K562 (cell line): ENCODE measurements at regions not wholly inside any gene's neighbourhood (a gene's known extent, or its start where the extent isn't known, plus 50 kb on each side); places are given as distances from the start of the nearest gene placed in this dataset.

ENCODE experiments used
- BHLHE40 ChIP-seq: IDR thresholded peaks from 2 replicates; pipeline ENCODE4 v1.6.1; 2011; ENCODE audit warnings: low read length, improper control_type of control experiment
- BRF2 ChIP-seq: IDR thresholded peaks from 3 replicates; pipeline ENCODE4 v1.6.1; 2011; ENCODE audit warnings: borderline replicate concordance, mild to moderate bottlenecking; ENCODE audit not compliant: insufficient read length, insufficient read depth
- CHD7 ChIP-seq: fragments of 200-600 bp; sonication (generic); IDR thresholded peaks from one replicate; pipeline ENCODE4 v1.6.1; 2012; ENCODE audit warnings: mild to moderate bottlenecking, low read depth, low read length, inconsistent platforms
- KDM2B ChIP-seq: fragments of 250-450 bp; sonication (Bioruptor Pico); IDR thresholded peaks from 2 replicates; pipeline ENCODE4 v1.8.0; 2021; ENCODE audit warnings: mild to moderate bottlenecking, moderate library complexity
- MCM2 ChIP-seq: fragments of 450-650 bp; IDR thresholded peaks from 2 replicates; pipeline ENCODE4 v1.6.1; 2017; ENCODE audit warnings: low read depth, mild to moderate bottlenecking
- MITF ChIP-seq: IDR thresholded peaks from 2 replicates; pipeline ENCODE4 v1.6.1; 2014; ENCODE audit warnings: antibody characterized with exemption
- PHF20 ChIP-seq: fragments of 450-650 bp; IDR thresholded peaks from 2 replicates; pipeline ENCODE4 v1.6.1; 2018; ENCODE audit not compliant: partially characterized antibody
- TEAD1 ChIP-seq, 2 experiments: fragments of 450-650 bp in 1 of 2; sonication (generic) in 1 of 2; formaldehyde crosslinking; IDR thresholded peaks; 2 replicates each; pipeline versions ENCODE4 v1.4.0 to v1.8.0; 2020 to 2022; ENCODE audit warnings: mild to moderate bottlenecking in 2 of 2, missing genetic modification reagents in 1 of 2
- THRAP3 ChIP-seq: fragments of 450-650 bp; IDR thresholded peaks from 2 replicates; pipeline ENCODE4 v1.6.1; 2016; ENCODE audit warnings: mild to moderate bottlenecking, inconsistent platforms, borderline replicate concordance
- ZNF282 ChIP-seq: sonication (generic); formaldehyde crosslinking; IDR thresholded peaks from 2 replicates; pipeline ENCODE4 v1.8.1; 2023; ENCODE audit warnings: missing genetic modification reagents
- ZNF655 ChIP-seq: fragments of 250-450 bp; sonication (Bioruptor Pico); IDR thresholded peaks from 2 replicates; pipeline ENCODE4 v1.5.0; 2021

GRCh38 chr19:28606269-28607032 is 606.5 kb downstream of the UQCRFS1 start (continued):
- peak; percentile 85 for TF ChIP-seq MITF
- no peak for TF ChIP-seq BRF2
- TF ChIP-seq CHD7: no peak
- no peak for TF ChIP-seq THRAP3
- no peak for TF ChIP-seq PHF20
- no peak for TF ChIP-seq ZNF282 (CRISPR knock-in tag)
- no peak for TF ChIP-seq KDM2B (CRISPR knock-in tag)
- TF ChIP-seq ZNF655 (CRISPR knock-in tag): no peak
- peak; percentile 15 to 84; a peak in 2 of 4 replicates for TF ChIP-seq TEAD1 (CRISPR knock-in tag; IDR thresholded peaks at IDR 0.05)
- TF ChIP-seq MCM2: no peak
- peak; percentile 77 for TF ChIP-seq BHLHE40
